GM23338 (cell line): ENCODE measurements at regions not wholly inside any gene's neighbourhood (a gene's known extent, or its start where the extent isn't known, plus 50 kb on each side); places are given as distances from the start of the nearest gene placed in this dataset.

ENCODE experiments used
- ATAC-seq: fragments of 200-7000 bp; cut with Tn5 transposase; 3 replicates; pipeline ENCODE4 v1.9.1; 2020
- DNase-seq: peaks from one replicate; pipeline ENCODE4 v3.0.0-alpha.2; 2015; ENCODE audit warnings: low spot score
- H2AFZ ChIP-seq: fragments of 200-600 bp; sonication (generic); 2 replicates; pipeline ENCODE4 v1.8.0; 2016; ENCODE audit warnings: antibody characterized with exemption, mild to moderate bottlenecking, moderate library complexity
- H3F3A ChIP-seq: fragments of 200-600 bp; sonication (generic); replicated peaks from 2 replicates; pipeline ENCODE4 v1.8.0; 2017; ENCODE audit warnings: antibody characterized with exemption, mixed run types, low read depth
- H3K27ac ChIP-seq: fragments of 200-600 bp; sonication (generic); 2 replicates; pipeline ENCODE4 v1.6.1; 2016; ENCODE audit warnings: low read depth
- H3K27me3 ChIP-seq: fragments of 200-600 bp; sonication (generic); 2 replicates; pipeline ENCODE4 v1.8.0; 2016; ENCODE audit warnings: mild to moderate bottlenecking, mixed run types, moderate library complexity; ENCODE audit not compliant: insufficient read depth
- H3K36me3 ChIP-seq: fragments of 200-600 bp; sonication (generic); 2 replicates; pipeline ENCODE4 v1.8.0; 2016; ENCODE audit warnings: mild to moderate bottlenecking; ENCODE audit not compliant: insufficient read depth
- H3K4me1 ChIP-seq: fragments of 200-600 bp; sonication (generic); 2 replicates; pipeline ENCODE4 v1.8.0; 2016; ENCODE audit warnings: mild to moderate bottlenecking, moderate library complexity; ENCODE audit not compliant: insufficient read depth
- H3K4me2 ChIP-seq: fragments of 200-600 bp; sonication (generic); 2 replicates; pipeline ENCODE4 v1.7.1; 2017; ENCODE audit warnings: mixed run types
- H3K4me3 ChIP-seq: fragments of 200-600 bp; sonication (generic); 2 replicates; pipeline ENCODE4 v1.6.1; 2016; ENCODE audit warnings: mixed run types
- H3K79me2 ChIP-seq: fragments of 200-600 bp; sonication (generic); replicated peaks from 2 replicates; pipeline ENCODE4 v1.8.0; 2017; ENCODE audit warnings: mild to moderate bottlenecking; ENCODE audit not compliant: insufficient read depth
- H3K9me2 ChIP-seq: fragments of 200-600 bp; sonication (generic); 2 replicates; pipeline ENCODE4 v1.8.0; 2017; ENCODE audit not compliant: insufficient read depth
- H4K20me1 ChIP-seq: fragments of 200-600 bp; sonication (generic); replicated peaks from 2 replicates; pipeline ENCODE4 v1.8.0; 2017; ENCODE audit warnings: mild to moderate bottlenecking; ENCODE audit not compliant: insufficient read depth
- H3K27ac Mint-ChIP-seq: 2 replicates; pipeline ENCODE4 v1.8.0; 2020; ENCODE audit warnings: inconsistent platforms, mild to moderate bottlenecking, moderate library complexity, mixed read lengths
- H3K27me3 Mint-ChIP-seq: 3 replicates; pipeline ENCODE4 v1.8.0; 2022; ENCODE audit warnings: low read depth, mild to moderate bottlenecking, moderate library complexity, mixed read lengths, inconsistent platforms; ENCODE audit not compliant: insufficient read depth, poor library complexity
- H3K36me3 Mint-ChIP-seq: 3 replicates; pipeline ENCODE4 v1.8.0; 2021; ENCODE audit warnings: low read depth, mild to moderate bottlenecking, inconsistent platforms, moderate library complexity, mixed read lengths
- H3K4me1 Mint-ChIP-seq: 3 replicates; pipeline ENCODE4 v1.8.0; 2020; ENCODE audit warnings: mild to moderate bottlenecking, inconsistent platforms, mixed read lengths
- H3K4me3 Mint-ChIP-seq: 3 replicates; pipeline ENCODE4 v1.8.0; 2021; ENCODE audit warnings: moderate library complexity, mild to moderate bottlenecking, inconsistent platforms, mixed read lengths
- H3K9me3 Mint-ChIP-seq: 3 replicates; pipeline ENCODE4 v1.8.0; 2020; ENCODE audit warnings: moderate library complexity, mild to moderate bottlenecking, inconsistent platforms, mixed read lengths
- CREB1 ChIP-seq: fragments of 250-450 bp; sonication (Bioruptor Pico); IDR thresholded peaks from 2 replicates; pipeline ENCODE4 v1.5.0; 2020; ENCODE audit warnings: low read depth, mild to moderate bottlenecking, moderate library complexity
- CTCF ChIP-seq, 2 experiments: fragments of 200-600 bp in 1 of 2; sonication (generic) in 1 of 2; conservative IDR thresholded peaks; 2 replicates each; pipeline versions ENCODE4 v1.5.1 to v1.6.1; 2016 to 2017; ENCODE audit warnings: antibody characterized with exemption in 2 of 2, low read depth in 2 of 2, mild to moderate bottlenecking in 2 of 2, moderate library complexity in 1 of 2
- ETS1 ChIP-seq: IDR thresholded peaks from 2 replicates; pipeline ENCODE4 v1.6.1; 2016; ENCODE audit warnings: antibody characterized with exemption
- EZH2 ChIP-seq: fragments of 200-600 bp; sonication (generic); IDR thresholded peaks from one replicate; pipeline ENCODE4 v1.8.0; 2017; ENCODE audit warnings: antibody characterized with exemption, mild to moderate bottlenecking, low read depth; ENCODE audit not compliant: unreplicated experiment
- EZH2phosphoT487 ChIP-seq: fragments of 200-600 bp; sonication (generic); IDR thresholded peaks from one replicate; pipeline ENCODE4 v1.8.1; 2018; ENCODE audit warnings: antibody characterized with exemption; ENCODE audit not compliant: unreplicated experiment
- JUNB ChIP-seq: IDR thresholded peaks from one replicate; pipeline ENCODE4 v1.6.1; 2016; ENCODE audit warnings: antibody characterized with exemption; ENCODE audit not compliant: unreplicated experiment
- NANOG ChIP-seq: IDR thresholded peaks from 2 replicates; pipeline ENCODE4 v1.6.1; 2016; ENCODE audit warnings: antibody characterized with exemption, borderline replicate concordance
- POLR2AphosphoS5 ChIP-seq: IDR thresholded peaks from 2 replicates; pipeline ENCODE4 v1.6.1; 2016; ENCODE audit warnings: antibody characterized with exemption, low read depth
- REST ChIP-seq: IDR thresholded peaks from one replicate; pipeline ENCODE4 v1.6.1; 2018; ENCODE audit warnings: antibody characterized with exemption; ENCODE audit not compliant: unreplicated experiment
- STAT1 ChIP-seq: IDR thresholded peaks from one replicate; pipeline ENCODE4 v1.6.1; 2016; ENCODE audit warnings: antibody characterized with exemption; ENCODE audit not compliant: unreplicated experiment
- ZNF114 ChIP-seq: fragments of 250-450 bp; sonication (Bioruptor Pico); IDR thresholded peaks from 2 replicates; pipeline ENCODE4 v1.5.0; 2020; ENCODE audit warnings: mild to moderate bottlenecking, moderate library complexity
- ZNF331 ChIP-seq: fragments of 250-450 bp; sonication (Bioruptor Pico); IDR thresholded peaks from 2 replicates; pipeline ENCODE4 v1.5.0; 2020; ENCODE audit warnings: low read depth, mild to moderate bottlenecking, moderate library complexity
- ZNF462 ChIP-seq: fragments of 250-450 bp; sonication (Bioruptor Pico); IDR thresholded peaks from 2 replicates; pipeline ENCODE4 v1.5.0; 2020; ENCODE audit warnings: mild to moderate bottlenecking, moderate library complexity

GRCh38 chr6:91879386-91879995 is 1292.6 kb upstream of the MAP3K7 start:
- Histone ChIP-seq H4K20me1 (no peaks in the 10 kb centered on the region), H3K79me2 (no peaks in the 10 kb centered on the region), H3K4me2 (no peak overlapping the region), H3K27me3 (no peaks in the 10 kb centered on the region), H3K36me3 (peaks cover 2% of the 10 kb centered on the region; the same call in 1 of the 2 replicates), H3K9me2 (no peaks in the 10 kb centered on the region), H3F3A (no peaks in the 10 kb centered on the region), H3K4me1 (no peaks in the 10 kb centered on the region), H3K4me3 (no peak overlapping the region), H3K27ac (no peak overlapping the region), H2AFZ (no peak overlapping the region)
- ATAC-seq (no peak), DNase-seq (no peak)
- Mint-ChIP-seq H3K4me3 (no peak overlapping the region), H3K27me3 (no peaks in the 10 kb centered on the region), H3K9me3 (peaks cover 8% of the 10 kb centered on the region), H3K36me3 (peaks cover 5% of the 10 kb centered on the region), H3K27ac (no peak overlapping the region), H3K4me1 (no peaks in the 10 kb centered on the region)
- TF ChIP-seq CREB1 (CRISPR knock-in tag) (no peak), EZH2phosphoT487 (no peak), JUNB (no peak), ETS1 (no peak), REST (no peak), POLR2AphosphoS5 (no peak), STAT1 (no peak), ZNF462 (CRISPR knock-in tag) (no peak), EZH2 (no peak), NANOG (no peak), ZNF114 (CRISPR knock-in tag) (no peak), ZNF331 (CRISPR knock-in tag) (no peak), CTCF (conservative IDR thresholded peaks at IDR 0.05; ENCODE audit: low read depth in 2 of 2) (no peak)
